Suppressor macrophage treated with lipopolysaccharide for 4 hours (primary cell): ENCODE measurements at regions not wholly inside any gene's neighbourhood (a gene's known extent, or its start where the extent isn't known, plus 50 kb on each side); places are given as distances from the start of the nearest gene placed in this dataset.
"Not testable (repeated sequence)": the region's sequence is repeated elsewhere in the genome, so short reads cannot be mapped to it uniquely, and the experiment has no call there.

Experiments
- DNase-seq: peaks from one replicate; pipeline ENCODE4 v3.0.0-alpha.2; 2020

DNA sequence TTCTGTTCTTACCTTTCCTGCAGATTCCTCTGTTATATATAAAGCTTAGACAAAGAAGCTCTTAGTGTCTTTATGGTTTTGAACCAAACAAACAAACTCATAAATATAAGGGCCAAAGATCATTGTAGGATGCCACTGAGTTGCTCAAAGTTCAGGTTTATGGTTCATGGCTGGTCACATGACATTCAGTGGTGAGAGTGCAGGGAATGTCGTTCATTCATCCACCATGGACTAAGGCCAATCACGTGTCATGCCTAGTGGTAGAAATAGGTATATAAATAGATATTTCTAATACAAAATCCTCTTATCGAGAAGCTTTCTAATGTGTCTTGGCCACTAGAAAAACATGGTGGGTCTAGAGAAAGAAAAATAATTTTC lies 119.4 kb downstream of the GATA3 start:
- DNase-seq: no peak

DNA sequence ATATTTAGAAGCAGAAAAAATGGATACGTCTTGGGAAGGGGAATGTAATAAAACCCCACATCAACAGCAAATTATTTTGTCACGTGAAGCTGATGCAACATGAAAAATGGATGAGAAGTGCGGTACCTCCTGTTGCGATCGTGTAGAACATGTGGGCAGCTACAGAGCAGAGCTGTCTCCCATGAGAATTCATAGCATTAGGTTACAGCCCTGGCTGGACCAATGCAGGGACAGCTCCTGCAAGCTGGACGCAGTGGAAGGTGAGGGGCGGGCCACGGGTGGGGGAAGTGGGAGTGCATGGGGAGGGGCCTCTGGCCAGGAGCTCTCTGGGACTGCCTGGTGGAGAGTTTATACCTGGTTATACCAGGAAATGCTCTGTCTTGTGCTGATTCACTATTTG lies 120.3 kb downstream of the GATA3 start:
- DNase-seq: no peak

DNA sequence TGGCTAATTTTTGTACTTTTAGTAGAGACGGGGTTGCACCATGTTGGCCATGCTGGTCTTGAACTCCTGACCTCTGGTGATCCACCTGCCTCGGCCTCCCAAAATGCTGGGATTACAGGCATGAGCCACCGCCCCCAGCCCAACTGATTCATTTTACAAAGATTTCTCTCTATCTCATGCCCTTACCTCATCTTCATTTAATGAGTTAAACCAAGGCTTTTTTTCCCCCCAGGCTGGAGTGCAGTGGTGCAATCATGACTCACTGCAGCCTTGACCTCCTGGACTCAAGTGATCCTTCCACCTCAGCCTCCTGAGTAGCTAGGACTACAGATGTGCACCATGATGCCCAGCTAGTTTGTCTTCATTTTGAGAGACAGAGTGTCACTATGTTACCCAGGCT lies 123.0 kb downstream of the GATA3 start:
- DNase-seq: not testable (repeated sequence)

DNA sequence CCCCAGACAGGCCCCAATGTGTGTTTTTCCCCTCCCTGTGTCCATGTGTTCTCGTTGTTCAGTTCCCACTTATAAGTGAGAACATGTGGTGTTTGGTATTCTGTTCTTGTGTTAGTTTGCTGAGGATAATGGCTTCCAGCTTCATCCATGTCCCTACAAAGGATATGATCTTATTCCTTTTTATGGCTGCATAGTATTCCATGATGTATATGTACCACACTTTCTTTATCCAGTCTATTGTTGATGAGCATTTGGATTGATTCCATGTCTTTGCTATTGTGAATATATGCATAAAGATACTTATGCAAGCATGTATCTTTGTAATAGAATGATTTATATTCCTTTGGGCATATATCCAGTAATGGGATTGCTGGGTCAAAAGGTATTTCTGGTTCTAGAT lies 125.3 kb downstream of the GATA3 start:
- not testable (repeated sequence) for DNase-seq

DNA sequence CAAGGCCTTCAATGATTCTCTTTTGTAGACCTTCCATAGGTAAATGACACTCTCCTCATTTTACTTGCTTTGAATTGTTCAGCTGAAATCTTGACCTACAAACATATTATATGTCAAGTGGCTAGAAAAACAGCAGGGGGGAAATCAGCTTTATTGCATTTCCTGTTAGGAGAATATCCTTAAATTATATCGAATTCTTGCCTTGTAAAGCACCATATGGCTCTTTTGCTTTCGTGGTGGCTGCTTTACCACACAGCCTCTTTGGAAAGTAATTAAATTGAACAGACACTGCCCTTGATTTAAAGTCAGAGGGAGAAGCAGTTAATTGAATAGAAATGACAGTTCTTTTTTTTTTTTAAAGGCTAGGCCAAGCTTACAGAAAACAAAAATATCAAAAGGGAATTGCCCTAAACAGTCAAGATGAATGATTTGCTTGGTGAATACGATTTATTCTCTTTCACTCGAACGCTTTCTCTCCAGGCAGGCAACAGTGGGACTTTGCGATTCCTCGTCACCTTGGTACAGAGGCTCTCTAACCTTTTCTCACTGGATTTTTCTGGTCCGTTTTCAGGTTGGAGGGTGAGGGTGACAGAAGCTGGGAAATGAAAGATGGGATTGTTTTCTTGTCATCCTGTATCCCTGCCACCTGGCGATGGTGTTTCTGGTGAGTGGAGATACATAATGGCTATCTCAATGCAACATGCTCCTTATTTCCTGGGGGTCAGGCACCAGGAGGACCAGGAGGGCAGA lies 126.0 kb downstream of the GATA3 start:
- no peak for DNase-seq

DNA sequence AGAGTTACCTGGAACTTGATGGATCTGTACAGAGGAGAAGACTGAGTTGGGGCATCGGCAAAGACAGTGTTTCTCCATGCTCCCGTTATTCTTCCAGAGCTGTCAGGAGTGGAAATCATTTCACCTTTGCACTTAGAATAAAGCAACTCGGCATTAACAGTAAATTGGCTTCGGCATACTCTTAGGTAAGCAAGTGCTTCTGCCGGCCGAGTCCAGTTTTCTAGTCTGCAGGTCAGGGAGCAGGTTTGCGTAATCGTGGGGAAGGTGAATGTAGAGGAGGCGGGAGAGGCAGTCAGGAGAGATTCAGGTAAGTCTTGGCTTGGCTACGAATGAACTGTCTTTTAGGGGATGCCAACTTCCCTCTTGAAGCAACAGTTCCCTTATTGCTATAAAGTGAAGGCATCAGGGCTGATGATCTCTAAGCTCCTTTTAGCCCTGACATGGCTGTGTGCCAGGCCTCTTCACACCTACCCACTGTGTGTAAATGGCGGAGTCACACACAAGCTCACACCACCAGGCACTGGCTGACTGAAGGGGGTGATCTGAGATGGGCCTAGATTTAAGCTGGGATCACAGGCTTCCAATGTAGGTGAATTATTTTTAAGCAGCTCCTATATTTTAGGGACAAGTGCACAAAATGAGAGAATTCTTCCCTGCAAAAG lies 127.1 kb downstream of the GATA3 start:
- DNase-seq: peak; percentile 5

DNA sequence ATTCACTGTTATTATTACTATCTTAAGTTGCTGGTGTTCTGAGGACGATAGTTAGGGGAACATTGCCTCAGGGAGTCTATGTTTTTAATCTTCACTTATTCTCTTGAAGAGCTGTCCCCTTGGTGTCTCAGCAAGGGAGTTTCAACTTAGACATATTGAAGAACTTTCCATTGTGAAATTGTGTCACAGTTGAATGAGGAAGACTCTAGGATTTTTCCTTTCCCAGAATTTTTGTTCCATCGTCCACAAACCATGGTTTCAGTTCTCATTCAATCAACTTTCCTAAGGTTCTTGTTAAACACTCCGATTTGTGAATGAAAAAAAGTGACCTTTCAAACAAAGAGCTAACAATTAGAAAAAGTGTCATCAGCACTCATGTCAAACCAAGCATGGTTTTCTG lies 128.3 kb downstream of the GATA3 start:
- peak; percentile 50 for DNase-seq

DNA sequence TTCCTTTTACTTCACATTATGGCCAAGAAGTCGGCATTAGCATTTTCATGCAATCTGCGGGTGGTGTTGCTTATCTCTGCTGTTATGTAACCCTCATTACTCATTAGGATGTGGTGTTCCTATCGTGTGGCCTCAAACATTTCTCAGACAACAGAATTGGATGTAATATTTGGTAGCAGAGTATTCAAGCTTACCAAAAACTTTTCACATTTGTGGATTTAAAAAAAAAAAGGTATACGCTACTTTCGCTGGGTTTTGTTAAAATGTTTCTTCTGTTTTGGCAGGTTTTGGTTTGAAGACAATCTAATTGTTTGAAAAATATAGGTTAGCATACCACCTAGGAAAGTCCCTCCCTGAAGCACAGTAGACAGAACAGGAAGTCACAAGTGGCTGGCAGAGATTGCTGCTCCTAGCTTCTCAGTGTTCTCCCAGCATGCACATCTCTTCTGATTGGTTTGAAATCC lies 128.8 kb downstream of the GATA3 start:
- peak; percentile 72 for DNase-seq

DNA sequence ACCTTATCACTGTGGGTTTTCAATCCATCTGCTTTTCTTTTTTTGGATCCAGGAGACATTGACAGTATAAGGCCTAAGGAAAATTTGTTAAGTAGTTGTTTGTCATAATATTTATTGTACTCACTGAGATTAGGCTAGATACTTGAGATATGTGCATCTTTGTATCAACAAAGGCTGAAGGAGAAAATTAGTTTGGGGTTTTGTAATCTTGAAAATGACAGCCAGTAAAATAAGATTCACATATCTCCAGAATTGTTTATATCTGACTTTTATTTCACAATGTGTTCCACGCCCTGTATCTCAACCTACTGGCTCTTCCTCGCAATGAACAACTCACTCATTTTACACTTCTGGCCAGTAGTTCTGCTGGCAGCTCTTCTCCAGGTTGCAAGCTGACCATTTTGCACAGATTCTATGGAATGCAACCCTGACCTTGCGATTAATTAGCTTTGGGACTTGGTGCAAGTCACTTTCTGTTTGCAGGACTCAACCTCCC lies 132.7 kb downstream of the GATA3 start:
- DNase-seq: no peak

DNA sequence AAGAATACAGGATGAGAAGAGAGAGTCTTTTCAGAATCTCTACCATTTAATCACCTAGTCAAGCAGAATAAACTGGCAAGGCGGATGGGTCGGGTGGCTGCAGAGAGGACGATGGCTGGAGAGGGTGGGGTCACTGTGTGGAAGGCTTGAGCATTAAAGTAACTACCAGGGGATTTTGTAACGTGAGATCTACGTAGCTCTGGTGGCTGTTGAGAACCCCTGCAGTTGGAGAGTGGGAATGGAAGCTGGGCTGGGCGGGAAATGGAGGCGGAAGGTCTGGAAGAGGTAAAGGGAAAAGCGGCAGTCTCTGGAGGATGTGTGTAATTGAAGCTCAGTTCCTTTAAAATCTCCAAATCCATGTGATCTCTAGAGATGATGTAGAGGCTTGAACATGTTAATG lies 135.0 kb downstream of the GATA3 start:
- no peak for DNase-seq

DNA sequence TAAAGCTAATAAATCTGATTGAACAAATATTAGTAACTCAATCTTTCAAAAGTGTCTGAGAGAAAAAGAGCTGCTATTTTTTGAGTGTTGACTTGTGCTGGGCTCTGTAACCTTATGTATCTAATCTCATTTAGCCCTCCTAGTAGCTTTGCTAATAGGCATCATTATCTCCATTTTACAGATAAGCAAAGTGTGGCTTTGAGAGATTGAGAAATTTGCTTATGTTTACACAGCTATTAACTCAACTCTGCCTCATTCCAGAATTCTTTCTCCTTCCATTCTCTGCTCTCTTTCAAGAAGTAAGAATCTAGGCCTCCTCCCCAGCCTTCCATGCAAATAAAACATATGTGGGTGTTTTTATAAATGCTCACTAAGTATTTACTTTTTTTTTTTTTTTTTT lies 137.8 kb downstream of the GATA3 start:
- no peak for DNase-seq

DNA sequence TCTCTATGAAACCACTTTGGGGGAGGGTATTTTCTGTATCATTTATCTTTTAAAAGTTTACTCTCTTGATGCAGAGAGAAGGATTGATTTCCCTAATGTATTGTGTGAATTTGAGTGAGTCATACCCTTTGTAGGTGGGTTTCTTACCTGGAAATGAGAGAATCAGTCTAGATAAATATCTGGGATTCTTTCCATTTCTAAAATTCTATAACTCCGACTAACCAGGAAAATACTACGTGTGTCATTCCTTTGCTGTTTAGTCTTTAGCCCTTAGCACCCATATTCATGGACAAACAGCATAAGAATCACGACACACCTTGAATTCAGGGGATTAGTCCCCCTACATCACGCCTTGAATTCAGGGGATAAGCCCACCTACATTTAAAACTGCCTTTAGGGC lies 139.1 kb downstream of the GATA3 start:
- DNase-seq: no peak

DNA sequence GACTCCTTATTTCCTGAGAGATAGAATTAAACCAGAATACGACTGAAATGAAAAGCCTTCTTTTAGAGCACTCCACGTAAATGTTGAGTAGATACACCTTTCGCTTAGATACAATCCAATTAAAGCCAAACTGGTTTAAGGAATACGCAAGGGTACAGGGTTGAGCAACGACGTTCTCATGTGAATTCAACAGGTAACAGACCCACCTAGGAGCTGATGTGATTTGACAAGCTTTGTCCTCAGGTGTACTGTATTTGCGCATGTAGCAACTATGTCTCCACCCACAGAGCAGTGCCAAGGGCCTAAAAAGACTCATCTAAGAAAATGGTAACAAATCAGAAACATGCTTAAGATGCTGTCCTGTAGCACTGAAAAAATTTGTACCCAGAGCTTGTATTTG lies 139.6 kb downstream of the GATA3 start:
- DNase-seq: no peak

DNA sequence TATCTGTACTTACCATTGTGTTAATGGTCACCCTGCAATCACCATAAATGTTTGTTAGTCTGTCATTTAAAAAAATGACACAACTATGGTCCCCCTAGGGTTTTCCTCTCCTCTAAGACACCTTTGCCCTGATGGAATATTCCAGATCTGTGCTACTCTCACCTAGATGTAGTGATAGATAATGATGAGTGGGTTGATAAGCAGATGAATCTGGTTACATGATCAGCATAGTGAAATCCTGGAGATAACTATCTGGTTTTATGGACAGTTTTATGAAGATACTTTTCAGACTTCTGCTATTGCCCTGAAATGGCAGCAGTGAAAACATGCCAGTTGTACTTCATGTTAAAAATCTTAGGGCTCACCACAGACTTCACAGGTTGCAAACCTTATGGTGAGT lies 152.4 kb downstream of the GATA3 start:
- no peak for DNase-seq

DNA sequence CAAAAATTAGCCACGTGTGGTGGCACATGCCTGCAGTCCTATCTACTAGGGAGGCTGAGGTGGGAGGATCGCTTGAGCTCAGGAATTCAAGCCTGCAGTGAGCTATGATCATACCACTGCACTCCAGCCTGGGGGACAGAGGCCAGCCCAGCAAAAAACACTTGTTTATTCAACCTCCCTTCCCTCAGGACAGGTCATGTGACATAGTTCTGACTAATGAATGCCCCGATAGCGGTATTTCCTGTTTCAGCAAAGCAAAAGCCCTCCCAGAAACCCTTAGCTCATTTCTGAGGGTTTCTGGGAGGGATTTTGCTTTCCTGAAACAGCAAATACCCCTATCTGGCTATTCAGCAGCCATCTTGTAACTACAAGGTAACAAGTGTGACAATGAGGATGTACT lies 157.1 kb downstream of the GATA3 start:
- DNase-seq: no peak

DNA sequence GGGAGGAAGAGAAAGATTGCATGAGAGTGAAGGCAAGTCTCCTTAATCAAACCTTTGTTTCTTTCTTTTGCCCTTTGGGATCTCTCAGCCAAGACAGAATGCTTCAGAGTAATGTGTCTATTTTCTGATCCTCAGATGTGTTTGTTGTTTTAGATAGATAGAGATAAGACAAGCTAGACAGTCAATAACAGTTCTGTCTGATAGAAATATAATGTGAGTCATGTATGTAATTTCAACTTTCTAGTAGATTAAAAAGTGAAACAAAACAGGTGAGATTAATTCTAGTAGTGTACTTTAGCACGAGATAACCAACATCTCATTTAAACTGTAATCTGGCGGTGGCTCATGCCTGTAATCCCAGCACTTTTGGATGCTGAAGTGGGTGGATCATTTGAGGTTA lies 159.2 kb downstream of the GATA3 start:
- no peak for DNase-seq

DNA sequence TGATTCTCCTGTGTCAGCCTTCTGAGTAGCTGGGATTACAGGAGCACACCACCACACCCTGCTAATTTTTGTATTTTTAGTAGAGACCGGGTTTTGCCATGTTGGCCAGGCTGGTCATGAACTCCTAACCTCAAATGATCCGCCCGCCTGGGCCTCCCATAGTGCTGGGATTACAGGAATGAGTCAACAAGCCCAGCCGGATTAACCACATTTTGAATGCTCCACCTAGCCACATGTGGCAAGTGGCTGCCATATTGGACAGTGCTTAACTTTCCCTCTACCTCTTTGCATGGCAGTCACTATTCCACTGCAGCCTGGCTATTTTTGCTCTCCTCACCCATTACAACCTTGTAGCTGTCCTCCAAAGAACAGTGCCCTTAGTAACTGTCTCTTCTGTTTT lies 160.1 kb downstream of the GATA3 start:
- no peak for DNase-seq

DNA sequence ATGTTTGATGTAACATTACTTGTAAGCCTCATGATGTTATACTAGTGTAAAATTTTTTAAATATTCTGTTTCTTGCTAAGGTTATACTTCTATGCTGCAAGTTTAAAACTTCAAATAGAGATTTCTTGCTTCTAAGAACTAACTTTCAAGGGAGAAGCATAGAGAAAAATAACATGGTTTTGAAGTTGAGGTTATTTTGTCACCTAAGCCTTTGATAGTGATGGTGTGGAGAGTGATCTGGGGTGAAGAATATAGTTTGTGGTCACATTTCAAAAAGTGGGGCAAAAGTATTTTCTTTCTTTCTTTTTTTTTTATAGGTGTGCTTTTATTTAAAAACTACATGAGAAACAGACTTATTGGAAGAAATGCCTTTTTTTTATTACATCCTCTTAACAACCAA lies 162.4 kb downstream of the GATA3 start:
- no peak for DNase-seq

DNA sequence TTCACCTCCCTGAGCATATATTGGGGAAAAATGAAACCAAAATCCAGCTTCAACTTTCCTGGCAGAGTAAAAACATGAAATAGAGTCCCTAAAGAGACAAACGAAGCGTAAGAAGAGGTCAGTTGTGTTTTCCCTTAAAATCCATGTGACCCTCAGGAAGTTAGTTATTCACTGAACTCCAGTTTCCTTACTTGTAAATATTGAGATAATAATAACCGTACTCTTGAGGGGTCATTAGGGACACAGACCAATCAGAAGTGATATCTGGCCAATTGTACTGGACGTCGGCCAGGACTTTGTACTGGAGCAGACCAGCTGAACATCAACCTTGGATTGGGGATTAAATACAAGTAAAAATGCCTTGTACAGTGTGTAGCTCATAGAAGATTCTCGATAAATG lies 167.0 kb downstream of the GATA3 start:
- DNase-seq: no peak

DNA sequence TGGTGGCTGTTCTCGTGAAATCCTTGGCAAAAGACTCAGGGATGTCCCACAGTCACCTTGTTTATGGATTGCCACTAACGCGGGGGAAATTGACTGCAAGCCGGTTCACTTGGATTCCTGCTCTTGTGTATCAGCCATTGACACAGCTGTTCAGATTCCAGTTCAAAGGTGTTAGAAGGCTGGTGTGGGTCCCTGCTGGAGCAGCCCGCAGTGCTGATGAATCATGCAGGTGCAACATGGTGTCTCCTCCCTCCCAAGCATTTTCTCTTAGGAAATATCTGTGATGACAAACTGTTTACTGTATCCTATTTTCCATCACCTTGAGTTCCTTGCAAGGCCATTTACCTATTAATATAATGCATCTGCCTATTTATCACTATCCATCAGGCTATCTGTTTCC lies 170.1 kb downstream of the GATA3 start:
- no peak for DNase-seq

DNA sequence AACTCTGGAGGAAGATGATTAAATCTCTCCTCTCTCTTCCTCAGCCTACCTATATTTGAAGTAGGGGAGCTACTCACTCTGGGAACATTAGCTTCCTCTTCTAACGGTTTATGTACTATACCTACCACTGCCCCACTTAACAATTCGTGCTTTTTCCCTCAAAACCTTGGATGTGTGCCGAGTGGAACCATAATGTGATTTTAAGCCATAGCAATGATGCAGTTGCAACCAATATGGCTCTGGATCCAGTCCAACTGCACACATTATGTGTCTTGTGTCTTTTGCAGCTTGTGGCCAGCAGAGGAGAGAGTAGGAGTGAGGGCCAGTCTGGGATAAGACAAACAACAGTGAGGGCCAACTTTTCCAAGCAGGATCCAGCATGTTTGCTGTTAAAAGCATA lies 170.7 kb downstream of the GATA3 start:
- DNase-seq: no peak

DNA sequence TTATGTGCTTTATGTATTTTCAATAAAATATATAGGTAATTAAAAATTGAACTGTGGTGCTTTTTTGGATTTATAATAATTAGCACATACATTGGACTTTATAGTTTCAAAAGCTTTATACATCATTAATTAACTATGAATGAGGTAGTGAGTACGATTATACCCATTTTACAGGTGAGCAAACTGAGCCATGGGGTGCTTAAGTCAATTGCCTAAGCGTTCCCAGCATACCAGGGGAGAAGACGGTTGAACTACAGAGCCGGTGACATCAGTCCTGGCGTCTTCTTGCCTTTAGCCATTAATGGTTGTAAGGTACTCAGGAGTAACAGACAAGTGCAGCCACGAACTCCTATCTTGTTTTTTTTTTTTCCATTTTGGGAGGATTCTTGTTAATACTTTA lies 172.8 kb downstream of the GATA3 start:
- no peak for DNase-seq

DNA sequence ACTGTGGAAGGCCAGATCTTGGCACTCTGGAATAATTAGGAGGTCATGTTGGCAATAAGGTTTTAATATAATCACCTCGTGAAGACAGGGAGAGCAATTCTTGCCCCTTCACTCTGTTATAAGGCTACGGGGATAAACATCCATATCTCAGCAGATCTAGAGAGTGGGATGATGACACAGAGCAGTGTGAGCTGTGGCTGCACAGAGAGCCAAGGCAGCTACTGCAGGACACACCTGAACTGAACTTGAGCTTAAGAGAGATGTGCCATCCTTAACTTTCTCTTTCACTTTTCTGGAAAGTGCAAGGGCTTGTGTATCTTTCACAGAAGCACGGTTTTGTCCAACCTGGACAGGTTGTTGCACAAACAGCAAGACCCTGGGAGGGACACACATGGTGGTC lies 174.7 kb downstream of the GATA3 start:
- no peak for DNase-seq

DNA sequence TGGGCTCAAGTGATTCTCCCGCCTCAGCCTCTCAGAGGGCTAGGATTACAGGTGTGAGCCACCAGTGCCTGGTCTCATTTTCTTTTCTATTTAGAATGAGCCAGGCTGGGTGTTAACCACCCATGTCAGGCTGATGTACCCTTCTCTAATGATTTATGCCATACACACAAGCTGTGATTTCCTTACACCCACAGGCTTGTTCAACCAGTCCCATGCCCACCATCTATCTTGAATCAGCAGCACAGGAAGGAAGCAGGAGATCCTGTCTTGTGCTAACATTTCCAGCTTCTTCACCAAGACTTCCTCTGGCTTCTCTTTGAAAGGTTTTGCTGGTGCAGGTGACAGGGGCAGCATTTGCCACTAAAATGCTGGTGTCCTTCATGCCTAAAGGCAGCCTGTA lies 176.4 kb downstream of the GATA3 start:
- DNase-seq: no peak

DNA sequence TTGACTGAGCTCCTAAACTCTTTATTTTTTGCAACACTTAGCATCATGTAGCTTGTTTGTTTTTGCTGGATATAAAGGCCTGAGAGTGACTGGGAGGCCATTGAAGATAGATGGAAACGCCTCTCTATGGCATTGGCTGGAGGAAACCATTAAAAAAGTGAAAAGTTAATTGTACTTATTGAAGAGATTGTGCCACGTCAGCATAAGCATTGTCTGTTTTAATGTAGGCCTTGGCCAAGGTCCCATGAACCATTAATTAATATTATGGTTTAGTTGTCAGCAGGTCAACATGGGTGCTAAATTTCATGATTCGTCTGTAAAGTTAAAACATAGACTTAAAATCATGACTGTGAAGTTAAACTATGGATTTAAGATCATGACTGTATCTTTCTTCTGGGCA lies 178.6 kb downstream of the GATA3 start:
- DNase-seq: no peak
